OCI-LY1 (cell line): ENCODE measurements at regions not wholly inside any gene's neighbourhood (a gene's known extent, or its start where the extent isn't known, plus 50 kb on each side); places are given as distances from the start of the nearest gene placed in this dataset.

Source experiments
- H2AFZ ChIP-seq: fragments of 200-600 bp; sonication (generic), shearing (Covaris generic); 2 replicates; pipeline ENCODE4 v1.6.0; 2014; ENCODE audit warnings: antibody characterized with exemption, mild to moderate bottlenecking, low read length
- H3F3A ChIP-seq: fragments of 200-600 bp; sonication (generic), shearing (Covaris generic); 2 replicates; pipeline ENCODE4 v1.6.0; 2014; ENCODE audit warnings: mild to moderate bottlenecking, antibody characterized with exemption, low read length, moderate library complexity; ENCODE audit not compliant: insufficient read depth
- H3K27ac ChIP-seq: fragments of 200-600 bp; sonication (generic); 2 replicates; pipeline ENCODE4 v1.5.1; 2014; ENCODE audit warnings: low read length, mixed run types, mild to moderate bottlenecking, low read depth; ENCODE audit not compliant: poor library complexity, severe bottlenecking
- H3K27me3 ChIP-seq: fragments of 200-600 bp; sonication (generic); 2 replicates; pipeline ENCODE4 v1.6.0; 2014; ENCODE audit warnings: antibody characterized with exemption, mild to moderate bottlenecking, low read length, moderate library complexity; ENCODE audit not compliant: insufficient read depth
- H3K36me3 ChIP-seq: fragments of 200-600 bp; sonication (generic); 2 replicates; pipeline ENCODE4 v1.6.1; 2014; ENCODE audit warnings: mild to moderate bottlenecking, antibody characterized with exemption, low read length, moderate library complexity, mixed read lengths; ENCODE audit not compliant: insufficient read depth
- H3K4me1 ChIP-seq: fragments of 200-600 bp; sonication (generic); 2 replicates; pipeline ENCODE4 v1.5.1; 2014; ENCODE audit warnings: mild to moderate bottlenecking, low read length, moderate library complexity; ENCODE audit not compliant: insufficient read depth, severe bottlenecking
- H3K4me2 ChIP-seq: fragments of 200-600 bp; sonication (generic), shearing (Covaris generic); 2 replicates; pipeline ENCODE4 v1.6.1; 2014; ENCODE audit warnings: low read length
- H3K4me3 ChIP-seq: fragments of 200-600 bp; sonication (generic); 2 replicates; pipeline ENCODE4 v1.5.1; 2014; ENCODE audit warnings: low read length, low read depth, mild to moderate bottlenecking, mixed read lengths; ENCODE audit not compliant: poor library complexity, severe bottlenecking
- H3K79me2 ChIP-seq: fragments of 200-600 bp; shearing (Covaris generic); 2 replicates; pipeline ENCODE4 v1.6.1; 2016; ENCODE audit warnings: mixed run types, low read length, mixed read lengths; ENCODE audit not compliant: insufficient read depth
- H3K9ac ChIP-seq: fragments of 200-600 bp; sonication (generic), shearing (Covaris generic); 2 replicates; pipeline ENCODE4 v1.6.1; 2014; ENCODE audit warnings: mild to moderate bottlenecking, low read length, mixed read lengths
- H3K9me2 ChIP-seq: fragments of 200-600 bp; sonication (generic), shearing (Covaris generic); 2 replicates; pipeline ENCODE4 v1.6.1; 2014; ENCODE audit warnings: low read depth, mild to moderate bottlenecking, low read length, mixed read lengths
- H3K9me3 ChIP-seq: fragments of 200-600 bp; shearing (Covaris generic); 2 replicates; pipeline ENCODE4 v1.6.1; 2014; ENCODE audit warnings: low read length, mixed read lengths
- H4K20me1 ChIP-seq: fragments of 200-600 bp; sonication (generic), shearing (Covaris generic); 2 replicates; pipeline ENCODE4 v1.6.0; 2016; ENCODE audit warnings: mild to moderate bottlenecking, low read length; ENCODE audit not compliant: insufficient read depth
- EZH2 ChIP-seq: fragments of 200-600 bp; sonication (generic), shearing (Covaris generic); IDR thresholded peaks from 2 replicates; pipeline ENCODE4 v1.8.0; 2017; ENCODE audit warnings: borderline replicate concordance, mixed run types, mild to moderate bottlenecking, antibody characterized with exemption, low read length, moderate library complexity, mixed read lengths
- TF ChIP-seq, protein P1 (sequence below): fragments of 200-600 bp; sonication (generic), shearing (Covaris generic); IDR thresholded peaks from 2 replicates; pipeline ENCODE4 v1.5.1; 2017; ENCODE audit warnings: mild to moderate bottlenecking, antibody characterized with exemption, low read length, moderate library complexity, mixed read lengths

DNA sequence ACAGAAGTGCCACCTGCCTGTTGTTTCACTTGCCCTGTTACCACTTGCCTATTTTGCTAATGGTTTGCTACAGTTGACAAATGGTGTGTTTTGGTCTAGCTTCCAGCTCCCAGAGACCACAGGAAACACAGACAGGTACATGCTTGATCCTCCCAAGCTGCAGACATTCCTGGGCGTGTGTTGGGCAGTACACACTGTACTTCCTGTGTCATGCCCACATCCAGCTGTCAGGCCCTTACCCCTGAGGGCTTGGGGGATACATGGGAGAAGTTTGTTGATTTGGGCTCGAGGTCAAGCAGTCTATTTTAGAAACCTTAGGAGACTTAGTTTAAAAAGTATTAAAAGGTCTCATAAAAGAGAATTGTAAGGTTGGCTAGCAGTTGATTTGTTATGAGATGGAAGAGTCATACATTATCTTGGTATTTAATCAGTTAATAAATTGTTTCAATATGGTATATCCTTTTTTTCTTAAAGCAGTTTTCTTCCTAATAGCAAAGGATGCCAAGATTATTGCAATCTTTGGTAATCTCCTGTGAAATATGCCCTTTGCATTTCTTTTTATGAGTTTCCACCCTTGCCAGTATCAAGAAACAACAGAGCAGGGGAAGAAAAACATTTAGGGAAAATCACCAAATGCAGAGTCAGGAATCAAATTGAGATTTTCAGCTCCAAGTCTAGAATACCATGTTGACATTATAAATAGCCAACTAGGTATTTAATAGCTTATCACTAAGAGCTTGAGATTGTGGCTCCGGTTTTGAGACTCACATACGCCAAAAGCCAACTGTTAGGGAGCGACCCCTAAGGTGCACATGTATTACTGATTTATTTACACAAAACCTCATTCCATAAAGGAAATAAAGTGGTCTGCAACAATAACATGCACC, 52.3 kb upstream of the CD180 start:
- H2AFZ ChIP-seq = no peak overlapping the region
- no peaks in the 10 kb centered on the region for H3K4me1 ChIP-seq
- H3F3A ChIP-seq = no peaks in the 10 kb centered on the region
- no peaks in the 10 kb centered on the region for H3K27me3 ChIP-seq
- H3K79me2 ChIP-seq = no peaks in the 10 kb centered on the region
- no peak overlapping the region for H3K4me2 ChIP-seq
- H4K20me1 ChIP-seq = no peaks in the 10 kb centered on the region
- H3K9me2 ChIP-seq = no peaks in the 10 kb centered on the region
- H3K27ac ChIP-seq = no peak overlapping the region
- no peaks in the 10 kb centered on the region for H3K36me3 ChIP-seq
- H3K9me3 ChIP-seq = no peaks in the 10 kb centered on the region
- no peak for TF ChIP-seq EZH2
- TF ChIP-seq, protein P1, sequence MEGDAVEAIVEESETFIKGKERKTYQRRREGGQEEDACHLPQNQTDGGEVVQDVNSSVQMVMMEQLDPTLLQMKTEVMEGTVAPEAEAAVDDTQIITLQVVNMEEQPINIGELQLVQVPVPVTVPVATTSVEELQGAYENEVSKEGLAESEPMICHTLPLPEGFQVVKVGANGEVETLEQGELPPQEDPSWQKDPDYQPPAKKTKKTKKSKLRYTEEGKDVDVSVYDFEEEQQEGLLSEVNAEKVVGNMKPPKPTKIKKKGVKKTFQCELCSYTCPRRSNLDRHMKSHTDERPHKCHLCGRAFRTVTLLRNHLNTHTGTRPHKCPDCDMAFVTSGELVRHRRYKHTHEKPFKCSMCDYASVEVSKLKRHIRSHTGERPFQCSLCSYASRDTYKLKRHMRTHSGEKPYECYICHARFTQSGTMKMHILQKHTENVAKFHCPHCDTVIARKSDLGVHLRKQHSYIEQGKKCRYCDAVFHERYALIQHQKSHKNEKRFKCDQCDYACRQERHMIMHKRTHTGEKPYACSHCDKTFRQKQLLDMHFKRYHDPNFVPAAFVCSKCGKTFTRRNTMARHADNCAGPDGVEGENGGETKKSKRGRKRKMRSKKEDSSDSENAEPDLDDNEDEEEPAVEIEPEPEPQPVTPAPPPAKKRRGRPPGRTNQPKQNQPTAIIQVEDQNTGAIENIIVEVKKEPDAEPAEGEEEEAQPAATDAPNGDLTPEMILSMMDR = no peak
- H3K9ac ChIP-seq = no peak overlapping the region
- no peak overlapping the region for H3K4me3 ChIP-seq

DNA sequence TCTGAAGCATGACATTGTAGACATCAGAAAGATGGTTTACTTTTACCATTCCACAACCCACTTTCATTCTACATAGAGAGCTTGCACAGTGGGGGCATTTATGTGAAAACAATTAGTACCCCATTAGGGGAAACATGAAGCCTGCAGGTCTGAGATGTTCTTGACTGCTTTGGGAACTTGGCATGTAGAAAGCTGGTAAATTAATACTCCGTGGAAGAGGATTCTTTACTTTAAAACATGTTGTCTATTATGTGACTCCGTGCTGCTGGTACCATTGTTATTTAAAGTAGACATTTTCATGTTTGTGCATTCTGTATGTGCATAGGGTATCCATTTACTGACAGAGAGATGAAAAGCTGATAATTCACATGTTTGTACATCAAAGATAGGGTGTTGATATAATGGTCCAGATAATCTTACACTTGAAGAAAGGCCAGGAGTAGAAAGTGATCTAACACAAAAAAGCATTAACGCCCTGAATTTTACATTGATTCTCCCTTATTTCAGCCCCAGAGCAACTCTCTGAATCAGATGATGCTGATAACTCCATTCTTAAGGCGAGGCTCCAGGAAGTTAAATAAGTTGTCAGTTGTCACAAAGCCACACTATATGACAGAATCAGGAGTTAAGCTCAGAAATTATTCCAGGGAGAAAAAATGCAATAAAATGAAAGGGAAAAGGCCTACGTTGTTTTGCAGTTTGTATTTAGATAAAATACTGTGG, 50.1 kb upstream of the CD180 start:
- H3K36me3 ChIP-seq = no peaks in the 10 kb centered on the region
- H3K4me1 ChIP-seq = no peaks in the 10 kb centered on the region
- no peak overlapping the region for H3K4me3 ChIP-seq
- no peak overlapping the region for H3K27ac ChIP-seq
- H3K9me2 ChIP-seq = no peaks in the 10 kb centered on the region
- no peaks in the 10 kb centered on the region for H3K9me3 ChIP-seq
- no peak overlapping the region for H3K4me2 ChIP-seq
- no peaks in the 10 kb centered on the region for H4K20me1 ChIP-seq
- no peak overlapping the region for H2AFZ ChIP-seq
- H3F3A ChIP-seq = no peaks in the 10 kb centered on the region
- no peaks in the 10 kb centered on the region for H3K79me2 ChIP-seq
- no peak overlapping the region for H3K9ac ChIP-seq
- TF ChIP-seq, protein P1 = no peak
- no peak for TF ChIP-seq EZH2
- no peaks in the 10 kb centered on the region for H3K27me3 ChIP-seq
